ENCODE measurements at regions not wholly inside any gene's neighbourhood (a gene's known extent, or its start where the extent isn't known, plus 50 kb on each side); places are given as distances from the start of the nearest gene placed in this dataset.

DNA sequence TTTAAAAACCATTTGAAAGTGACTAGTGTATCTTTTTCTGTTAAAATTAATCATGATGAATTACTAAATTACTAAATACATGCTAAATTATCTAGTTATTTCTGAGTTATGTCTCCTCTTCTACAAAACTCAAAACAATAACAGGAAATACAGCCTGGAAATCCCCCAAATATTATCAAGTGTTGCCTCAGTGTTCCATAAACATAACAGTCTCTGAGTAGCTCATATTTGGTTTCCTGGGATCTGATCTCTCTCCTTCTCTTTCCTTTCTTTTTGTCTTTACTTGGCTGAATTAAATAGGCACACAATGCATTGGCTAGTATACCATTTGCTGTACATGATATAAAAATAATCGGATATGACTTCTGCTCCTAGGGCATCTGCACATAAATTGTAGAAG is 277.6 kb upstream of the IGFBP3 start:
- ATAC-seq (no peak), DNase-seq (ENCODE audit: low read depth, low spot score) (no peak), FAIRE-seq (no peak)
- no peaks in the 10 kb centered on the region for H3K79me2 ChIP-seq (ENCODE audit: control insufficient read depth, insufficient read depth, low read length)
- WGBS (ENCODE audit: insufficient coverage, insufficient replicate concordance, low lambda C conversion rate, missing lambda C conversion rate): 91% methylated on average over 1 of the region's 1 CpG
- ChIA-PET POLR2A (no interaction called here), SMC1A (ENCODE audit: uncharacterized antibody, unreplicated experiment) (interaction anchor here (0.8 to 1.4 kb wide), 6 partner anchors 8 to 888 kb away, joined by 3 to 8 read pairs (median 3); no protein-coding TSS in a partner anchor), RAD21 (ENCODE audit: unreplicated experiment) (interaction anchor here (0.6 kb wide), 1 partner anchor 35 kb away, joined by 3 read pairs; no protein-coding TSS in a partner anchor), CTCF (interaction anchor here (1.2 to 1.6 kb wide), 2 partner anchors 10 to 276 kb away, joined by 3 to 4 read pairs; no protein-coding TSS in a partner anchor)
- no peak for TF ChIP-seq PAX5 (IDR thresholded peaks at IDR 0.05; ENCODE audit: borderline replicate concordance, low read depth, low read length)
- no peak for TF ChIP-seq RAD21 (IDR thresholded peaks at IDR 0.05; ENCODE audit: insufficient read depth, low read depth, low read length)
- no peak for TF ChIP-seq KLF5 (IDR thresholded peaks at IDR 0.05; ENCODE audit: partially characterized antibody)
- no peak for TF ChIP-seq MEF2B (IDR thresholded peaks at IDR 0.05; ENCODE audit: partially characterized antibody, poor library complexity, severe bottlenecking)
- no peak overlapping the region for H3K4me2 ChIP-seq (ENCODE audit: control insufficient read depth, insufficient read depth)
- intact Hi-C loops (cut with micrococcal nuclease; ENCODE audit: unreplicated experiment): no loop called here
- no peak overlapping the region for H3K9ac ChIP-seq (ENCODE audit: control insufficient read depth, insufficient read depth, low read length)
- H4K20me1 ChIP-seq (ENCODE audit: control insufficient read depth, insufficient read depth): no peaks in the 10 kb centered on the region
- H3K27ac ChIP-seq (ENCODE audit: control insufficient read depth, insufficient read depth): no peak overlapping the region
- no peaks in the 10 kb centered on the region for H3K4me1 ChIP-seq (ENCODE audit: control insufficient read depth, insufficient read depth, low read length)
- H3K9me3 ChIP-seq (replicated peaks; ENCODE audit: control insufficient read depth, insufficient read depth, low read length): no peaks in the 10 kb centered on the region
- in situ Hi-C loops (cut with MboI): no loop called here
- H2AFZ ChIP-seq (ENCODE audit: control insufficient read depth, low read depth, low read length): no peak overlapping the region
- H3K27me3 ChIP-seq (replicated peaks in 1 of 2; ENCODE audit: control insufficient read depth in 2 of 2, insufficient read depth in 2 of 2, low read length in 1 of 2): no peaks in the 10 kb centered on the region
- H3K36me3 ChIP-seq (ENCODE audit: control insufficient read depth in 2 of 2, insufficient read depth in 2 of 2, low read length in 1 of 2): no peaks in the 10 kb centered on the region
- BruUV-seq (replicated peaks): no TSS peak
- H3K4me3 ChIP-seq: no peak overlapping the region

DNA sequence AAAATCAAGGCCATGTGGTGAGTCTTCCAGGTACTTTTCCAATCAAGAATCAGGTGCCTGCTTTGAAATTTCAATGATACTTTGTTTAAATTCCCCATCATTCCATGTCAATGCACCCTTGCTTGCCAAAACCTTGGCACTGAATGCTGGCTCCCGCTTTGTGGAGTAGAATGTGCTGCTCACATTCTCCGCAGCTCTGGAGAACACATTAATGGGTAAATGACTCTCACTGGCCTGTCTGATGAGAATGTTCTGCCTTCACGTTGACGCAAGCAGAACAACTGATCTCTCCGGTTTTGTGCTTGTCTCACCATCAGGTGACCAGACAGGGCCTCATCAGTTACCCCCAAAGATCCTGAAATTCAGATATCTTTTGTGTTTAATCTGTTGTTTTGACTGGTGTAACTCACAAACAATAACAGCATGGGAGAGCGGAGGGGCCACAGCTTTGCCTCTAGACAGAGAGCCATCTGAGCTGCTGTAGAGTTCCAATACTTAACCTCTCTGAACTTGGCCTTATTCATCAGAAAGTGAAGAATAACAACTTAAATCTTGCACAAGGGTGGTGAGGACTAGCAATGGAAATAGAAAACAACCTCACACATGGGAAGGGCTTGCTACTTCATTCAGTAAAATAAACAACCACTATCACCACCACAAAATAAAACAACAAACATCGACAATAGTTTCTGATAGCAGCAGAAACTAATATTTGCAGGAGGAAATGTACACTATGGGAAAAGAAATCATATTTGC is 276.9 kb upstream of the IGFBP3 start:
- Histone ChIP-seq H2AFZ (ENCODE audit: control insufficient read depth, low read depth, low read length) (no peak overlapping the region), H3K4me3 (no peak overlapping the region), H3K4me2 (ENCODE audit: control insufficient read depth, insufficient read depth) (no peak overlapping the region), H3K9me3 (replicated peaks; ENCODE audit: control insufficient read depth, insufficient read depth, low read length) (no peaks in the 10 kb centered on the region), H4K20me1 (ENCODE audit: control insufficient read depth, insufficient read depth) (no peaks in the 10 kb centered on the region), H3K79me2 (ENCODE audit: control insufficient read depth, insufficient read depth, low read length) (no peaks in the 10 kb centered on the region), H3K27ac (ENCODE audit: control insufficient read depth, insufficient read depth) (no peak overlapping the region), H3K27me3 (replicated peaks in 1 of 2; ENCODE audit: control insufficient read depth in 2 of 2, insufficient read depth in 2 of 2, low read length in 1 of 2) (no peaks in the 10 kb centered on the region), H3K4me1 (ENCODE audit: control insufficient read depth, insufficient read depth, low read length) (no peaks in the 10 kb centered on the region), H3K36me3 (ENCODE audit: control insufficient read depth in 2 of 2, insufficient read depth in 2 of 2, low read length in 1 of 2) (no peaks in the 10 kb centered on the region), H3K9ac (ENCODE audit: control insufficient read depth, insufficient read depth, low read length) (no peak overlapping the region)
- ChIA-PET SMC1A (ENCODE audit: uncharacterized antibody, unreplicated experiment) (interaction anchor here (0.9 to 1.4 kb wide), 5 partner anchors 9 to 889 kb away, joined by 3 to 8 read pairs (median 3); no protein-coding TSS in a partner anchor), CTCF (interaction anchor here (1.2 to 1.6 kb wide), 2 partner anchors 9 to 276 kb away, joined by 3 to 4 read pairs; no protein-coding TSS in a partner anchor), RAD21 (ENCODE audit: unreplicated experiment) (no interaction called here), POLR2A (no interaction called here)
- FAIRE-seq: no peak
- in situ Hi-C loops (cut with MboI) (no loop called here), intact Hi-C loops (cut with micrococcal nuclease; ENCODE audit: unreplicated experiment) (no loop called here)
- DNase-seq (ENCODE audit: low read depth, low spot score): no peak
- 60% methylated on average over 7 of the region's 7 CpGs for WGBS (ENCODE audit: insufficient coverage, insufficient replicate concordance, low lambda C conversion rate, missing lambda C conversion rate)
- BruUV-seq (replicated peaks): no TSS peak
- ATAC-seq: no peak
- TF ChIP-seq RFX5 (IDR thresholded peaks at IDR 0.05; ENCODE audit: low read depth, low read length): no peak
- TF ChIP-seq ATF7 (IDR thresholded peaks at IDR 0.05; ENCODE audit: low read depth): no peak
- TF ChIP-seq SUPT20H (IDR thresholded peaks at IDR 0.05; ENCODE audit: borderline replicate concordance, control insufficient read depth, low read depth, low read length): no peak
- TF ChIP-seq NBN (IDR thresholded peaks at IDR 0.05): no peak
- TF ChIP-seq, protein P1, sequence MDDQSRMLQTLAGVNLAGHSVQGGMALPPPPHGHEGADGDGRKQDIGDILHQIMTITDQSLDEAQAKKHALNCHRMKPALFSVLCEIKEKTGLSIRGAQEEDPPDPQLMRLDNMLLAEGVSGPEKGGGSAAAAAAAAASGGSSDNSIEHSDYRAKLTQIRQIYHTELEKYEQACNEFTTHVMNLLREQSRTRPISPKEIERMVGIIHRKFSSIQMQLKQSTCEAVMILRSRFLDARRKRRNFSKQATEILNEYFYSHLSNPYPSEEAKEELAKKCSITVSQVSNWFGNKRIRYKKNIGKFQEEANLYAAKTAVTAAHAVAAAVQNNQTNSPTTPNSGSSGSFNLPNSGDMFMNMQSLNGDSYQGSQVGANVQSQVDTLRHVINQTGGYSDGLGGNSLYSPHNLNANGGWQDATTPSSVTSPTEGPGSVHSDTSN (IDR thresholded peaks at IDR 0.05; ENCODE audit: insufficient replicate concordance, low read depth, low read length): no peak
- TF ChIP-seq, protein P2, sequence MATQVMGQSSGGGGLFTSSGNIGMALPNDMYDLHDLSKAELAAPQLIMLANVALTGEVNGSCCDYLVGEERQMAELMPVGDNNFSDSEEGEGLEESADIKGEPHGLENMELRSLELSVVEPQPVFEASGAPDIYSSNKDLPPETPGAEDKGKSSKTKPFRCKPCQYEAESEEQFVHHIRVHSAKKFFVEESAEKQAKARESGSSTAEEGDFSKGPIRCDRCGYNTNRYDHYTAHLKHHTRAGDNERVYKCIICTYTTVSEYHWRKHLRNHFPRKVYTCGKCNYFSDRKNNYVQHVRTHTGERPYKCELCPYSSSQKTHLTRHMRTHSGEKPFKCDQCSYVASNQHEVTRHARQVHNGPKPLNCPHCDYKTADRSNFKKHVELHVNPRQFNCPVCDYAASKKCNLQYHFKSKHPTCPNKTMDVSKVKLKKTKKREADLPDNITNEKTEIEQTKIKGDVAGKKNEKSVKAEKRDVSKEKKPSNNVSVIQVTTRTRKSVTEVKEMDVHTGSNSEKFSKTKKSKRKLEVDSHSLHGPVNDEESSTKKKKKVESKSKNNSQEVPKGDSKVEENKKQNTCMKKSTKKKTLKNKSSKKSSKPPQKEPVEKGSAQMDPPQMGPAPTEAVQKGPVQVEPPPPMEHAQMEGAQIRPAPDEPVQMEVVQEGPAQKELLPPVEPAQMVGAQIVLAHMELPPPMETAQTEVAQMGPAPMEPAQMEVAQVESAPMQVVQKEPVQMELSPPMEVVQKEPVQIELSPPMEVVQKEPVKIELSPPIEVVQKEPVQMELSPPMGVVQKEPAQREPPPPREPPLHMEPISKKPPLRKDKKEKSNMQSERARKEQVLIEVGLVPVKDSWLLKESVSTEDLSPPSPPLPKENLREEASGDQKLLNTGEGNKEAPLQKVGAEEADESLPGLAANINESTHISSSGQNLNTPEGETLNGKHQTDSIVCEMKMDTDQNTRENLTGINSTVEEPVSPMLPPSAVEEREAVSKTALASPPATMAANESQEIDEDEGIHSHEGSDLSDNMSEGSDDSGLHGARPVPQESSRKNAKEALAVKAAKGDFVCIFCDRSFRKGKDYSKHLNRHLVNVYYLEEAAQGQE (IDR thresholded peaks at IDR 0.05; ENCODE audit: low read depth, low read length): no peak
- no peak for TF ChIP-seq YBX1 (IDR thresholded peaks at IDR 0.05)
